B cell (primary cell): ENCODE measurements at regions not wholly inside any gene's neighbourhood (a gene's known extent, or its start where the extent isn't known, plus 50 kb on each side); places are given as distances from the start of the nearest gene placed in this dataset.

Experiments
- EZH2 ChIP-seq: IDR thresholded peaks from 2 replicates; pipeline ENCODE4 v1.6.1; 2012; ENCODE audit warnings: borderline replicate concordance, low read depth, mild to moderate bottlenecking, moderate library complexity, low read length; ENCODE audit not compliant: insufficient read depth, poor library complexity, severe bottlenecking
- TF ChIP-seq, protein P1 (sequence below): fragments of 200-600 bp; IDR thresholded peaks from one replicate; pipeline ENCODE4 v1.8.0; 2022; ENCODE audit warnings: antibody characterized with exemption, mild to moderate bottlenecking

DNA sequence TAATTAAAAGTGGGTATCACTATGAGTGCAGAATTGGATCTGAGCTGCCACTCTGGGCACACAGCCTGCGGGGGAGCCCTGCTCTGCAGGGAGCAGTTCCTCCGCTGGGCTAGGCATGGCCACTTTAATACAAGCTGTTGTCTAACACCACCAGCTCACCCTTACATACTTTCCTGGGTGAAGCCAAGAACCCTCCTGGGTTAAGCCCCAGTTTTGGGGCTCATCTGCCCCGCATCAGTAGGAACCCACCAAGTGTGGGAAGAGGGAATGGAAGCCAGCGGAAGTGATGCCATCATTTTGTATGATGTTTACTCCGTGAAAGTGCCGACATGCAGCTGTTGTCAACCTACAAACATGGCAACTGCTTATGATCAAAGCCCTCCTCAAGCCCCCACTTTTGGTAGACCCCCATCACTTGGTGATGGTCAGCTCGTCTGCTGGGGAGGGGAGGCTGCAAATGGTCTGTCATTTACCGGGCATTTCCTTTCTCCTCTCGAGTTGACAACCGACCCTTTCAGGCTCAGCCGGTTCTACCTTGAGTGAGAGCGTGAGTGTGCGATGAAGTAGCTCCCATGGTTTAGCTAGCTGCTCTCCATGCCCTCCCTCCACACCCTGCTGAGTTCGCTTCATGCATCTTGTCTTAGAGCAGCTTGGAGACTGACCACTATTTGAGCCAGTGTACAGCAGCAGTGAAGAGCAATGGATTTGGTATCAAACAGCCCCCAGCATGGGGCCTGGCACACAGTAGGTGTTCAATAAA lies 95.3 kb upstream of the IER5L start:
- TF ChIP-seq, protein P1, sequence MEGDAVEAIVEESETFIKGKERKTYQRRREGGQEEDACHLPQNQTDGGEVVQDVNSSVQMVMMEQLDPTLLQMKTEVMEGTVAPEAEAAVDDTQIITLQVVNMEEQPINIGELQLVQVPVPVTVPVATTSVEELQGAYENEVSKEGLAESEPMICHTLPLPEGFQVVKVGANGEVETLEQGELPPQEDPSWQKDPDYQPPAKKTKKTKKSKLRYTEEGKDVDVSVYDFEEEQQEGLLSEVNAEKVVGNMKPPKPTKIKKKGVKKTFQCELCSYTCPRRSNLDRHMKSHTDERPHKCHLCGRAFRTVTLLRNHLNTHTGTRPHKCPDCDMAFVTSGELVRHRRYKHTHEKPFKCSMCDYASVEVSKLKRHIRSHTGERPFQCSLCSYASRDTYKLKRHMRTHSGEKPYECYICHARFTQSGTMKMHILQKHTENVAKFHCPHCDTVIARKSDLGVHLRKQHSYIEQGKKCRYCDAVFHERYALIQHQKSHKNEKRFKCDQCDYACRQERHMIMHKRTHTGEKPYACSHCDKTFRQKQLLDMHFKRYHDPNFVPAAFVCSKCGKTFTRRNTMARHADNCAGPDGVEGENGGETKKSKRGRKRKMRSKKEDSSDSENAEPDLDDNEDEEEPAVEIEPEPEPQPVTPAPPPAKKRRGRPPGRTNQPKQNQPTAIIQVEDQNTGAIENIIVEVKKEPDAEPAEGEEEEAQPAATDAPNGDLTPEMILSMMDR, result no peak
- TF ChIP-seq EZH2, result no peak
